Cerebellar cortex (tissue), 1 donor: ENCODE measurements at regions not wholly inside any gene's neighbourhood (a gene's known extent, or its start where the extent isn't known, plus 50 kb on each side); places are given as distances from the start of the nearest gene placed in this dataset.
"Not testable (repeated sequence)": the region's sequence is repeated elsewhere in the genome, so short reads cannot be mapped to it uniquely, and the experiment has no call there.

Experiments used
- DNase-seq: peaks from one replicate; pipeline ENCODE4 v3.0.0-alpha.2; 2015; ENCODE audit warnings: low spot score

DNA sequence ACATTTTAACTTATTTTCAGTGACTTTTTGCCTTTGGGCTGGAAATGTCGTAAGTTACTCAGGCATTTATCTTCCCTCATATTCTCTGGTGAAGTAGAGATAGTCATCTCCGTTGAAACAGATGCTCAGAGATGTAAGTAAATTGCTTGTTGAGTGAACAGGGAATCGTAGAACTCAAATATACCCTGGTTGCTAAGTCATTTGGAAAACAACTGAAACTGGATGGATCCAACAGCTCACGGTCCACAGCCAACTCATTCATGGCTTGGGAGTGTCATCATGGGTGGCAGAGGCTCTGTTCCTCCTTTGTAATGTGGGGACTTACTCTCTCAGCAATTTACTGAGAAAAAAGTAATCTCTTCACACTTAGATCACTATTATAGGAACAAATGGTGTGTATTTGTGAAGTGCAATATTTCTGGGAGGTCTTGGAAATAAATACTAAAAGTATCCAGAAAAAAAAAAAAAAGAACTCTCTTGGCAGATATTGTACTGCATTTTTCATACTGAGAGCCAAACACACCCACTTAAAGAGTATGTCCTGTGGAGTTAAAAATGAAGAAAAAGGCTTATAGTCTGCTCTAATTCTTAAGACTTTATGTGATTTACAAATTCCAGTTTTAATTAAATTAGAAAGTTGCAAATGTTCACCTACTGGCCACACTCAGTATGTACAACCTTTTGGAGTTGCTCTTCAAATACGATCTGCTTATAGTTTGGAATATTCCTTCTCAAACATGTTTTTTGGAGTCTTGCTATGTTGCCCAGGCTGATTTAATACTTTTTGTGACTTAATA lies 107.4 kb downstream of the LEPR start:
- no peak for DNase-seq

DNA sequence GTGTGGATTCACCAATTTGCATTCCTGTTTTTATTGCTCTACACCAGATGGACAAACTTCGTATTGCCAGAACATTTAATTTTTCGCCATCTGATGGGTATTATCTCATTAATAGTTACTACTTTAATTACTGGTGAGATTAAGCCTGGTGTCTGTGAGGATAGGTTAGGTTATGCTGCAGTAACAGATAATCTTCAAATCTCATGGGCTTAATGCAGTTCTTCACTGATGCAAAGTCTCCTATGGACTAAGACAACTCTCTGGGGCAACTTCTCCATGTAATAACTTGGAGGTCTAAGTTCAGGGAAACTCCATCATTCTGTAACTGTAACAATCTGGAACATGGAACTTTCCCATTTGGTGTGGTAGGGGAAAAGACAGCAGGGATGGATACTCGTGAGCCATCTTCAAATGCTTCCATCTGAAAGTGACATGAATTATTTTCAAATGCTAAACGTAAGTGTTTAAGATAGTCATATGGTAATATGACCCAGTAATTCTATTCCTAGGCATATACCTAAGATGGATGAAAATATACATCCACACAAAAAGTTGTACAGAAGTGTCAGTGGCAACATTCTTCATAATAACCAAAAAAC lies 111.6 kb downstream of the LEPR start:
- DNase-seq, result no peak

GRCh38 chr1:65535981-65536380 lies 115.5 kb downstream of the LEPR start:
- DNase-seq, result no peak

- no peak for DNase-seq
Observed at GRCh38 chr1:65538086-65538485, 117.6 kb downstream of the LEPR start.

DNA sequence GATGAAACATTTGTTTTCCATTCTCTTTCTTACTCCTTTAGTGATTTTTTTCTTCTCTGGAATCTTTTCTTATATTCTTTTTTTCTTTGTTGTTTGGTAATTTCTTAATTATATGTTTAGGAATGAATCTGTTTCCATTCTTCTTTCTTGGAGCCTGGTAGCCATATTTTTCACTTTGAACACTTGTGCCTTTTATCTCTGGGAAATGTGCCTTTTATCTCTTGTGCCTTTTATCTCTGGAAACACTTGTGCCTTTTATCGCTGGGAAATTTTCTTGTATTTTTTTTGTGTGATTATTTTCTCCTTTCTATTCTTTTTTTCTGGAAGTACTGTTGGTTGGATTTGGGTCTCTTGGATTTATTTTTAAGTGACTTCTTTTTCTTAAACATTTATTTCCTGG lies 118.2 kb downstream of the LEPR start:
- no peak for DNase-seq

GRCh38 chr1:65539266-65540131 lies 119.0 kb downstream of the LEPR start:
- DNase-seq, result no peak

DNA sequence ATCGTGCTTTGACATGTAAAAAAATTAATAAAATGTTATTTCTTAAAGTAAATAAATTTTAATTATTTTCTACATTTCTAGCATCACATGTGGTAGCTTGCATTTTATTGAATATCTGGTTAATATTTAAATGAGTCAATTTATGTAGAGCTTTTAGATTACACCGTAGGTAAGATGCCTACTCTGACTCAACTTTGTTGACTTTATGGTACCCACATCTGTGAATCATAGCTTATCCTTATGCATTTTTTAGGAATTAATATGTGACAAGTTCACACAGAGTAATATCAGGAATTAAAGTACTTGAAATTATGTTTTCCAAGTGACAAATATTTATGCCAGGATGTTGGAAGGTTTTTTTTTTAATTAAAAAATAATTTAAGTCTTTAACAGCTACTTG lies 120.7 kb downstream of the LEPR start:
- no peak for DNase-seq

DNA sequence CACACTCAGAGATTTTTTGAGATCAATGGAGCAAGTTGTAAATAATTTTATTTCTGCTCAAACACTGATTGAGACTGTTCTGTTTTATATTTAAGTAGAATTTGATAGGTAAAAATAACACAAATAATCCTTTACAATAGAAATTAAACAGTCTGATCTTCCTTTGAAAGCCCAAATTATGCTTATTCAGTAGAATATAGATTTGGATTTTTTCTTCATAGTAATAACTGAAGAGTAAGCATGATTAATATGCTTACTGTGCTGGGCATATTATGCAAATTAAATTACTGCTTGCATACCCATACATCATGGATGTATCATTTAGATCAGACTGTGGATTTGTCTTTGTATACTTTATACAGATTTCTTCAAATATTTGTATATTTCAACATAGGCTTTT lies 121.4 kb downstream of the LEPR start:
- no peak for DNase-seq

- not testable (repeated sequence) for DNase-seq
Observed at GRCh38 chr1:65542592-65542991, 122.1 kb downstream of the LEPR start.

GRCh38 chr1:65550306-65551010 lies 130.0 kb downstream of the LEPR start:
- DNase-seq, result not testable (repeated sequence)

- DNase-seq, result not testable (repeated sequence)
Observed at GRCh38 chr1:65552484-65552883, 132.0 kb downstream of the LEPR start.

DNA sequence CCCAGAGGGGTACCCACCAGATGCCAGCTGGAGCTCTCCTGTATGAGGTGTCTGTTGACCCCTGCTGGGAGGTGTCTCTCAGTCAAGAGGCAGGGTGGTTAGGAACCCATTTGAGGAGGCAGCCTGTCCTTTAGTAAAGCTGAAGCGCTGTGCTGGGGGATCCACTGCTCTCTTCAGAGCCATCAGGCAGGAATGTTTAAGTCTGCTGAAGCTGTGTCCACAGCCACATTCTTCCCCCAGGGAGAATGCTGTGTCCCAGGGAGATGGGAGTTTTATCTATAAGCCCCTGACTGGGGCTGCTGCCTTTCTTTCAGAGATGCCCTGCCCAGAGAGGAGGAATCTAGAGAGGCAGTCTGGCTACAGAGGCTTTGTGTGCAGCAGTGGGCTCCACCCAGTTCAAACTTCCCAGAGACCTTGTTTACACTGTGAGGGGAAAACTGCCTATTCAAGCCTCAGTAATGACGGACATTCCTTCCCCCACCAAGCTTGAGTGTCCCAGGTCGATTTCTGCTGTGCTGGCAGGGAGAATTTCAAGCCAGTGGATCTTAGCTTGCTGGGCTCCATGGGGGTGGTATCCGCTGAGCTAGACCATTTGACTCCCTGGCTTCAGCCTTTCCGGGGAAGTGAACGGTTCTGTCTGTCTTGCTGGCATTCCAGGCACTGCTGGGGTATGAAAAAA lies 133.8 kb downstream of the LEPR start:
- DNase-seq, result not testable (repeated sequence)

DNA sequence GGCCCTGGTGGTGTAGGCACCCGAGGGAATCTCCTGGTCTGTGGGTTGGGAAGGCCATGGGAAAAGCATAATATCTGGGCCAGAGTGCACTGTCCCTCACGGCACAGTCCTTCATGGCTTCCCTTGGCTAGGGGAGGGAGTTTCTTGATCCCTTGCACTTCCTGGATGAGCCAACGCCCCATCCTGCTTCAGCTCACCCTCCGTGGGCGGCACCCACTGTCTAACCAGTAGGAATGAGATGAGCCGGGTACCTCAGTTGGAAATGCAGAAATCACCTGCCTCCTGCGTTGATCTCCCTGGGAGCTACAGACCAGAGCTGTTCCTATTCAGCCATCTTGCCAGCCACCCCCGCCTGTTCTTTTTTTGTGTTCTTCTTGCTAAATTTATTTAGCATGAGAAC lies 134.4 kb downstream of the LEPR start:
- no peak for DNase-seq

- DNase-seq, result no peak
Observed at GRCh38 chr1:65558215-65558614, 137.7 kb downstream of the LEPR start.

DNA sequence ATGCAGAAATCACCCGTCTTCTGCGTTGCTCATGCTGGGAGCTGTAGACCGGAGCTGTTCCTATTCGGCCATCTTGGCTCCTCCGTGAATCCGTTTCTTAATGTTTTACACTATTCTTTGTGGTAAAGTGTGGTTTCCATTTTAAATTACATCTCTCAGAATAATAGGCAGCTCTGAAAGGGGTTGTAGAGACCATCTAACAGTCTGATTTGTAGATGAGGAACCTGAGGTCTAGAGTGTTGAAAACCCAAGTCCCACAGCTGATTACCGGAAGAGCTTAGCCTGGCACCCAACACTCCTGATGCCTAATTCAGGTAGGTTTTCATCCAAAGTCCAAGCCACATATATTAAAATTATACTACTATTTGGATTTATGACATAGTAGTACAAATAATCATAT lies 144.0 kb downstream of the LEPR start:
- DNase-seq, result no peak

GRCh38 chr1:65568285-65568684 lies 147.8 kb downstream of the LEPR start:
- no peak for DNase-seq

GRCh38 chr1:65572701-65573421 lies 152.4 kb downstream of the LEPR start:
- DNase-seq, result no peak

DNA sequence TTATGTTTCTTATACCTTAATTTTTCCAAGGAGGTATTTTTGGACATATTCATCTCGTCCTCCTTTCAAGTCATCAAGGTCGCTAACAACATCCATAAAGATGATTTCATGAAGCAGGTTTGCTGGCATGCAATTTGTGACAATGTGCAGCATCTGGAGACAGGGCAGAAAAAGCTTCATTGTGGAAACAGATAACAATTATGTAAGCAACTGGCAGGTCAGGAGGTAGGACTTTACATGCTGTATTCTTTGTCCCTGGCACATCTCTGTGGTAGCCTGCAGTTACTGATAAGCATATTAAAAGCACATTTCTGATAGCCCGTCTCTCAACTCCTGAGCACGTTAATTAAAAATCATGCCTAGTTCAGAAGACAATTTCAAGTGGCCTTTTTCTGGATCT lies 156.8 kb downstream of the LEPR start:
- no peak for DNase-seq

DNA sequence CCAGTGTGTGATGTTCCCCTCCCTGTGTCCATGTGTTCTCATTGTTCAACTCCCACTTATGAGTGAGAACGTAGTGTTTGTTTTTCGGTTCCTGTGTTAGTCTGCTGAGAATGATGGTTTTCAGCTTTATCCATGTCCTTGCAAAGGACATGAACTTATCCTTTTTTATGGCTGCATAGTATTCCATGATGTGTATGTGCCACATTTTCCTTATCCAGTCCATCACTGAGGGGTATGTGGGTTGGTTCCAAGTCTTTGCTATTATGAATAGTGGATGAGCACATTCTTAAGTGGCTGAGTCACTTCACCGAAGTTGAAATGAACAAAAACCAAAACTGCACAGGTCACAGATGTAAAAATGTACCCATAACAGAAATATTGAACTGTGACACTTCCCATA lies 157.5 kb downstream of the LEPR start:
- DNase-seq, result not testable (repeated sequence)

DNA sequence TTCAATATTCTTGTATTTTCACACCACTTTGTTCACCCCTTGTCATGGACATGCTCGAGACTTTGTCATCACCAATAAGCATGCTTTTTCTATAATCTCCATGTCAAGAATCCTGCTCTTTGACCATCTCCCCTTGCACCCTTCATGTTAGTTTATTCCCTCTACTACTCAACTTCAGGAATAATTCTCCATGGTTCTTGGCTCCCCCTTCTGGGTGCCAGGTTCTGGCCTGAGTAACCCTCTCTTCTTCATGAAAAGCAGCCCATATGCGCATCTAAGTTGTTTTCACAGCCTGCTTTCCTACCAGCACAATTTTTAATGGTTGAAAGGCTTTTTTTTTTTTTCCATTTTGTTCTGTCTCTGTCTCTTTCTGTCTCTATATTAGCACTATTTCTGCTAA lies 160.7 kb downstream of the LEPR start:
- no peak for DNase-seq

- no peak for DNase-seq
Observed at GRCh38 chr1:65584399-65584798, 163.9 kb downstream of the LEPR start.
